NCI-H510A (cell line): ENCODE measurements at regions not wholly inside any gene's neighbourhood (a gene's known extent, or its start where the extent isn't known, plus 50 kb on each side); places are given as distances from the start of the nearest gene placed in this dataset.
A peak's percentile ranks its signal among the peaks of the same experiment; 100 is the strongest.
"Not testable (repeated sequence)": the region's sequence is repeated elsewhere in the genome, so short reads cannot be mapped to it uniquely, and the experiment has no call there.

Experiments used
- DNase-seq: peaks from one replicate; lab custom pipeline; 2025; lab: John Stamatoyannopoulos, UW

- no peak for DNase-seq
Measured at GRCh38 chr10:120204877-120205276, 252.2 kb upstream of the PLPP4 start.

DNA sequence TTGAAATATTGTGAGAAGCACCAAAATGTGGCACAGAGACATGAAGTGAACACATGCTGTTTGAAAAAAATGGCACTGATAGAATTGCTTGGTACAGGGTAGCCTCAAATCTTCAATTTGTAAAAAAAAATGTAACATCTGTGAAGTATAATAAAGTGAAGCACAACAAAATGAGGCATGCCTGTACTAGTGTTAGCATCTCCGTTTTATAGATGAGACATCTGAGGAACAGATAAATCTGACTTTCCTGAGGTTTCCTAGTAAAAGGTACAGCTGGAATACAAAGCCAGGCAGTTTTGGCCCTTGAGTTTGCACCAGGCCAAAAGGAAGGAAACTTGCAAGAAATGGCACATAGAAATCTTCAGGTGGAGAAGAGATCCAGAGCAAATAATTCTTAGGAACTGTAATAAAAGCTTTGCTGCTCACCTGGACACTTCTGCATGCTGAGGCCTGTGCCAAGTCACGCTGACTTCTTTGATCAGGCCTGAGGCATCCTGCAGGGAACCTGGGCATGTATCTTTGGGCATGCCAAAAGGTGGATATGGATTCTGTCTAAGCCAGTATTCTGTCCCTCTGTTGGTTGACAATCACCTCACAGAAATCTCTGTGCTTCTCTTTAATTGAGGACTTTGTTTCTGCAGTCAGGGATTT is 251.5 kb upstream of the PLPP4 start:
- DNase-seq: no peak

DNA sequence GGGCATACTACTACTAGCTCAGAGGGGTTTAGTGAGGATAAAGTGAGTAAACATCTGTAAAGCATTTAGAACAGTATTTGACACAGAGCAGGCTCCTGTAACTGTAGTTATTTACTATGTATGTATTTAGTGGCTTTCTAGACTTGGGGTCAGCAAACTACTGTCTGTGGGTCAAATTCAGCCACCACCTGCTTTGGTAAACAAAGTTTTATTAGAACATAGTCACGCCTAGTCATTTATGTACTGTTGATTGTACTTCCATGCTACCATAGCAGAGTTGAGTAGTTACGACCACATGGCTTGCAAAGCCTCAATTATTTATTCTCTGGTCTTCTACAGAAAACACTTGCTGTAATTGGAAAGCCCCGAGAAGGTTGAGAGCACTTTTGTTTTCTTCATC is 248.5 kb upstream of the PLPP4 start:
- no peak for DNase-seq

GRCh38 chr10:120209124-120209762 is 247.8 kb upstream of the PLPP4 start:
- no peak for DNase-seq

GRCh38 chr10:120212275-120212674 is 244.8 kb upstream of the PLPP4 start:
- DNase-seq: no peak

- DNase-seq: not testable (repeated sequence)
Measured at GRCh38 chr10:120213283-120213682, 243.7 kb upstream of the PLPP4 start.

- no peak for DNase-seq
Measured at GRCh38 chr10:120217736-120218135, 239.3 kb upstream of the PLPP4 start.

- peak; percentile 11 for DNase-seq
Measured at GRCh38 chr10:120221873-120222485, 235.0 kb upstream of the PLPP4 start.

DNA sequence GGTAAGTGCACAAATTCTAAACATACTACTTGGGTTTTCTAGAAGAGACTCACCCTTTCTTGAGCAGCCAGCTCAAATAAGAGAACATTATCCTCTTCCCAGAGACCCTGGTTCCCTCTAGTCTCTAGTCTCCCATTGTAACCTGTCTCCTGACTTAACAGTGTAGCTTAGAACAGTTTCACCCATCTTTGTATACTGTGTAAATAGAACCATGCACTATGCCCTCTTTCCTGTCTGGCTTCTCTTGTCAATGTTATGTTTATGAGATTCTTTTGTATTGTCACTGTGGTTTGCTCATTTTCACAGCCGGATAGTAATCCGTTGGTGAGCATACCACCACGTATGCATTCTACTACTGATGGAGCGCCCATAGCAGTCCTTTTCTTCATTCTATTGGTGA is 227.4 kb upstream of the PLPP4 start:
- DNase-seq: no peak

DNA sequence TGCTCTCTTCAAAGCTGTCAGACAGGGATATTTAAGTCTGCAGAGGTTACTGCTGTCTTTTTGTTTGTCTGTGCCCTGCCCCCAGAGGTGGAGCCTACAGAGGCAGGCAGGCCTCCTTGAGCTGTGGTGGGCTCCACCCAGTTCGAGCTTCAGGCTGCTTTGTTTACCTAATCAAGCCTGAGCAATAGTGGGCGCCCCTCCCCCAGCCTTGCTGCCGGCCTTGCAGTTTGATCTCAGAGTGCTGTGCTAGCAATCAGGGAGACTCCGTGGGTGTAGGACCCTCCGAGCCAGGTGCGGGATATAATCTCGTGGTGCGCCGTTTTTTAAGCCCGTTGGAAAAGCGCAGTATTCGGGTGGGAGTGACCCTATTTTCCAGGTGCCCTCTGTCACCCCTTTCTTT is 217.3 kb upstream of the PLPP4 start:
- not testable (repeated sequence) for DNase-seq

GRCh38 chr10:120251821-120252442 is 205.1 kb upstream of the PLPP4 start:
- DNase-seq: no peak

DNA sequence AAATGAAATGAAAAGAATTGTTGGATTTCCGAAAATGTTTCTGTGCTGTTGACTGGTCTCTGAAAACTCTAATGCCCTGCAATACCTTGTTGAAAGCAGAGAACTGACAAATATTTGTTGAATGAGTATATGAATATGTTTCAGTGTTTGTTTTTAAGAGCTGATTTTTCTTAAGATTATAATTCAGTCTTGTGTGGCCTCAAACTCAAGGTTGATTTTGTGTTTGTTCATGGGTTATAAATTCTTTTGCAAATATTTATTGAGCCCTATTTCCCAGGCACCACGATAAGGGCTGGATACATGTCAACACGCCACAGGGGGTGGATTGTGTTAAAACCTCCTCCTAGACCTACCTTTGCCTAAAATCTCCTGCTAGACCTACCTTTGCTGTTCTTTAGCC is 203.9 kb upstream of the PLPP4 start:
- DNase-seq: no peak

DNA sequence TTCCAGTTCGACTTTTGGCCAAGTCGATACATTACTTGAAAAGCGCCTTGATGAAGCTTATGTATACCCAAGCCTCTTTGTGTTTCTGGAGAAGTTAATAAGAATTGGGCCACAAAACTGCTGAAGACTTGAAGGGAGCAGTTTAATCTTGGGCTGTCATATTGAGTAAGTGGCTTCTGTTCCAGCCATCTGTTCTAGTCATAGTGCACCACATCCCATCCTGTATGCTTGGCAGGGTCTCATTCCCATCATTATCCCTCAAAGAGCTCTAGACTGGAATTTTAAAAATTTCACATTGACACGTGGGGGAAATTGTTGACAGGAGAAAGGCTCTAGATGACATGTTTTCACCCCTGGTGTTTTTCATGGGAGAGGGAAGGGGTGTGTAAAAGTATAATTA is 196.6 kb upstream of the PLPP4 start:
- DNase-seq: no peak

DNA sequence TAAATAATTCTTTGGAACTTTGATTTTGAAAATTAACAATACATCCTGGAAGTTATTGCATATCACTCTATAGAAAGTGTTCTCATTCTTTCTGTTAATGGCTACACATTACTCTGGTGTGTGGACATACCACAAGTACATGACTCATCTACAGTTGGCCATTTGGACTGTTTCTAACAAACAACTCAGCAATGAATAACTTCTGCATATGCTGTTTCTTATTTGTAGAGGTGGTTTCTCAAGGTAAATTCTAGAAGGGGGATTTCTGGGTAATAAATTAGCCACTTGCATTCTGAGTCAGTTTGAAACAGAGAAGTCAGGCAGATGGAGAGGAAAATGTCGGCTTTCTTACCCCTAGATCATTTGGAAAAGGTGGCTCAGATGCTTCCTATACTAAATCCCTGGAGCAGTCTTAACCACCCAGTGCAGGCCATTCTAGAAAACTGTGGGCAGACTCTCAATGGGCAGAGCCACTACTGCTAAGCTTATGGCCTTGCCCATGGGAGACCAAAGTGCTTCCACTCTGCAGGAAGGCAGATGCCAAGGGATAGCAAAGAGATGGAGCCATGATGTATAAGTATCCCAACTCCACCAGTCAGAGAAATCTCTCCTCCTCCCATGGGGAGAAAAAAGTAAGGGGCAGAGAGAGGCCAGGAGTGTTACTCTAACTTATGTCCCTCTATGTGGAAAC is 194.0 kb upstream of the PLPP4 start:
- no peak for DNase-seq

GRCh38 chr10:120266022-120266421 is 191.0 kb upstream of the PLPP4 start:
- no peak for DNase-seq

GRCh38 chr10:120270906-120271305 is 186.1 kb upstream of the PLPP4 start:
- DNase-seq: no peak

DNA sequence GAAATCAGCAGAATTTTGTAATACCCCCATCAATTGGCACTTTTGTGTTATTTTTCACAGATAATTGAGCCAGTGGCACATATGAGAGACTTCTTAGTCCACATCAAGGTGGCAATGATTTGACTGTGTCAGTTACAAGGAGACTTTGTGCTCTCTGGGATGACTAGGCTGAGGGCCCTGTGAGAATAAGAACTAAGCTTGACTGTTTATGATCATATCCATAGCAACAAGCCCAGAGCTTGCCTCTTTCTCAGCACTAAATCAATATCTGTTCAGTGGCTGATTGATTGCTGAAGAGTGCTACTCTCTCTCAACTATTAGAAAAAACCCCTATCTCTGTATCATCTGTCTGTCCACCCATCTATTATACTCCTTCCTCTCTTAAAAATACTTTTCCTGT is 185.3 kb upstream of the PLPP4 start:
- DNase-seq: no peak

- DNase-seq: no peak
Measured at GRCh38 chr10:120272350-120272749, 184.7 kb upstream of the PLPP4 start.

DNA sequence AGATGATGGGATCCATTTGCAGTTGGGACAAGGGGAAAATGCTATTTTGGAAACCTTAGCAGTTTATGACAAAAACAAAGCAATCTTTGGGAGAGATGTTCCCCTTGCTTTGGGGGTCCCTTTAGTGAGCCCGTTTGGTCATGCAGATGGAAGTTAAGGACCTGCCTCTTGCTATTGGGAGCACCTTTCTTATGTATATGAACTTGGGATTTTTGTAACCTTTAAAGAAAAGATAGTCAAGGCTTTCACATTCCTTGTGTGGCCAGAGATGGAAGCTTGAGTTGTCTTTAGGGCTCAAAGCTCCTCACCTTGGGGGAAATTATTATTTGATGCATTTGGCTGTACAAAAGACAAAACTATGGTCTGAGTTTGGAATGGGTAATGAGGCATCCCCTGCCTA is 179.0 kb upstream of the PLPP4 start:
- no peak for DNase-seq

- DNase-seq: no peak
Measured at GRCh38 chr10:120279196-120279595, 177.8 kb upstream of the PLPP4 start.

GRCh38 chr10:120282421-120282820 is 174.6 kb upstream of the PLPP4 start:
- DNase-seq: no peak

GRCh38 chr10:120282846-120283492 is 174.1 kb upstream of the PLPP4 start:
- no peak for DNase-seq
